ENCODE measurements at regions not wholly inside any gene's neighbourhood (a gene's known extent, or its start where the extent isn't known, plus 50 kb on each side); places are given as distances from the start of the nearest gene placed in this dataset.

GRCh38 chr3:46078712-46079400, 51.6 kb upstream of the XCR1 start (continued):
- TF ChIP-seq REST (IDR thresholded peaks at IDR 0.05; ENCODE audit: borderline replicate concordance) (peak; percentile 95), REST (CRISPR knock-in tag; IDR thresholded peaks at IDR 0.05; ENCODE audit: low read depth) (no peak), MLLT1 (IDR thresholded peaks at IDR 0.05) (peak in 1 of 2 experiments; percentile 97; a peak in 2 of 4 replicates), CREB3L1 (IDR thresholded peaks at IDR 0.05; ENCODE audit: borderline replicate concordance, low read depth) (peak; percentile 41; the same call in 1 of the 2 replicates), CBFA2T3 (IDR thresholded peaks at IDR 0.05) (no peak), ZNF41 (CRISPR knock-in tag; conservative IDR thresholded peaks at IDR 0.05) (0 out of 2 replicates have a peak, but pooled peaks have one; percentile 43), AFF4 (CRISPR knock-in tag; IDR thresholded peaks at IDR 0.05) (no peak), OTX1 (CRISPR knock-in tag; IDR thresholded peaks at IDR 0.05) (peak; percentile 63; the same call in 1 of the 2 replicates), JUND (IDR thresholded peaks at IDR 0.05; ENCODE audit: borderline replicate concordance, low read depth, low read length) (peak; percentile 45; the same call in 1 of the 2 replicates), JUND (tag; IDR thresholded peaks at IDR 0.05; ENCODE audit: borderline replicate concordance, low read depth, low read length) (no peak; the same call in 2 of the 3 replicates)
